ENCODE measurements at regions not wholly inside any gene's neighbourhood (a gene's known extent, or its start where the extent isn't known, plus 50 kb on each side); places are given as distances from the start of the nearest gene placed in this dataset.

DNA sequence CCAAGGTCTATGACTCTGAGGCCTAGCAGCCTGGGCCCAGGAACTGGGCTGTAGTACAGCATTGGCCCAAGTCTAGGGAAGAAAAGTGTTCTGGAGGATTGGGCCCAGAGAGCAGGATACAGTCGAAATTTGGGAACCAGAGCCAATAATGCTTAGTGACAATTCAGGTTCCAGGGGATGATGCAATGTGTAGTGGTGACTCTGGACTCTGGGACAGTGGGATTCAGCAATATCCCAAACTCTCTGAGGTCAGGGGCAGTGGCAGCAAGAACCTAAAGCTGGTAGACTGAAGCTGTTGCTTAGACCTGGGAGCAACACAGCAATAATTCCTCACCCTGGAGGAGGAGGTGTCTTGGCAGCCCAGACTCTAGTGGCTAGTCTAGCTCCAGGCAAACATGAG lies 545.5 kb upstream of the ARGLU1 start:
- H3K4me3 ChIP-seq, result no peak overlapping the region
- no peak overlapping the region for H3K27ac ChIP-seq
- no peak for ATAC-seq

DNA sequence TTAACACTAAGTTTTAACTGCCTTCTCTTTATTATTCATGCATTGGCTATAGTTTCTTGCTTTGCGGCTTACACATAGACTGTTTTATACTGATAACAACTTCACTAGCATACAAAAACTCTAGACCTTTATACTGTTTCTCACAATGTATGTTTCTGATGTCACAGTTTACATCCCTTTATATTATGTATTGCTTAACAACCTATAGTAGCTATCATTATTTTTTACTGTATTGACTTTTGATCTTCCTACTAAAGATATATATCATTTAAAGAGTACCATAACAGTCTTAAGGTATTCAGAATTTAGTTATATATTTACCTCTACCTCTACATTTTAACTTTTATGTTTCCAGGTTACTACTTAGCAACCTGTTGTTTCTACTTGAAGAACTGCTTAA lies 543.3 kb upstream of the ARGLU1 start:
- DNase-seq (no peak), ATAC-seq (no peak)
- Histone ChIP-seq H3K27ac (no peak overlapping the region), H3K27me3 (ENCODE audit: low read depth) (no peaks in the 10 kb centered on the region), H3K4me1 (no peaks in the 10 kb centered on the region), H3K4me3 (no peak overlapping the region), H3K36me3 (no peaks in the 10 kb centered on the region), H3K9me3 (peaks cover 4% of the 10 kb centered on the region)
- intact Hi-C loops (cut with DNase I), result no loop called here
- TF ChIP-seq, protein P1, sequence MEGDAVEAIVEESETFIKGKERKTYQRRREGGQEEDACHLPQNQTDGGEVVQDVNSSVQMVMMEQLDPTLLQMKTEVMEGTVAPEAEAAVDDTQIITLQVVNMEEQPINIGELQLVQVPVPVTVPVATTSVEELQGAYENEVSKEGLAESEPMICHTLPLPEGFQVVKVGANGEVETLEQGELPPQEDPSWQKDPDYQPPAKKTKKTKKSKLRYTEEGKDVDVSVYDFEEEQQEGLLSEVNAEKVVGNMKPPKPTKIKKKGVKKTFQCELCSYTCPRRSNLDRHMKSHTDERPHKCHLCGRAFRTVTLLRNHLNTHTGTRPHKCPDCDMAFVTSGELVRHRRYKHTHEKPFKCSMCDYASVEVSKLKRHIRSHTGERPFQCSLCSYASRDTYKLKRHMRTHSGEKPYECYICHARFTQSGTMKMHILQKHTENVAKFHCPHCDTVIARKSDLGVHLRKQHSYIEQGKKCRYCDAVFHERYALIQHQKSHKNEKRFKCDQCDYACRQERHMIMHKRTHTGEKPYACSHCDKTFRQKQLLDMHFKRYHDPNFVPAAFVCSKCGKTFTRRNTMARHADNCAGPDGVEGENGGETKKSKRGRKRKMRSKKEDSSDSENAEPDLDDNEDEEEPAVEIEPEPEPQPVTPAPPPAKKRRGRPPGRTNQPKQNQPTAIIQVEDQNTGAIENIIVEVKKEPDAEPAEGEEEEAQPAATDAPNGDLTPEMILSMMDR (IDR thresholded peaks at IDR 0.05), result no peak

More for the DNA sequence above, 545.5 kb upstream of the ARGLU1 start:
- Histone ChIP-seq H3K9me3 (peaks cover 4% of the 10 kb centered on the region), H3K4me1 (no peaks in the 10 kb centered on the region), H3K36me3 (no peaks in the 10 kb centered on the region), H3K27me3 (ENCODE audit: low read depth) (no peaks in the 10 kb centered on the region)
- intact Hi-C loops (cut with DNase I), result no loop called here
- TF ChIP-seq, protein P1 (IDR thresholded peaks at IDR 0.05), result no peak
- DNase-seq, result no peak

DNA sequence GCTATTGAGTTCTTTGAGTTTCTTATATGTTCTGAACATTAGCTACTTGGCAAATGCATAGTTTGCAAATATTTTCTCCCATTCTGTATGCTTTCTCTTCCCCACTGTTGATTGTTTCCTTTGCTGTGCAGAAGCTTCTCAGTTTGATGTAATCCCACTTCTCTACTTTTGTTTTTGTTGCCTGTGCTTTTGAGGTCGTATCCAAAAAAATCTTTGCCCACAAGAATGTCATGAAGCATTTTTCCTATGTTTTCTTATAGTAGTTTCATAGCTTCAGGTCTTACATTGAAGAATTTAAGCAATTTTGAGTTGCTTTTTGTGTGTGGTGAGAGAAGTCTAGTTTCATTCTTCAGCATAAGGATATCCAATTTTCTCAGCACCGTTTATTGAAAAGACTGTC lies 536.7 kb upstream of the ARGLU1 start:
- ATAC-seq (no peak), DNase-seq (no peak)
- H3K9me3 ChIP-seq, result peaks cover 4% of the 10 kb centered on the region
- H3K4me1 ChIP-seq, result no peaks in the 10 kb centered on the region
- H3K27ac ChIP-seq, result no peak overlapping the region
- TF ChIP-seq, protein P1 (IDR thresholded peaks at IDR 0.05), result no peak
- no peaks in the 10 kb centered on the region for H3K36me3 ChIP-seq
- H3K4me3 ChIP-seq, result no peak overlapping the region
- no peaks in the 10 kb centered on the region for H3K27me3 ChIP-seq (ENCODE audit: low read depth)
- intact Hi-C loops (cut with DNase I), result no loop called here

DNA sequence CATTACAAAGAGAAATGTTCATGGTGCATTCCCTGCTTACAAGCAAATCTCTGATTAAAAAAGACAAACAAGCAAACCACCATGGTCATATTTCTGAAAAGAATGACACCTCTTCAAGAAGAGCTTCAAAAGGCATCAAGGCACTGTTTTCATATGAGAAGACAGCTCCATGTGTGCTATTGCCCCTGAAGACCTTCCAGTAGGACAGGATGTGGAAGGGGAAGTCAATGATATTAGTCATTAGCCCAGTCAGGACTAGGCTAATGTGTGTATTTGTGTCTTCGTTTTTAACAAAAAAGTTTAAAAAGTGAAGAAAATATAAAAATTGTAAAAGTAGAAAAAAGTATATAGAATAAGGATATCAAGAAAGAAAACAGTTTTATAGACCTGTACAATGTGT lies 534.7 kb upstream of the ARGLU1 start:
- Histone ChIP-seq H3K27ac (no peak overlapping the region), H3K4me3 (no peak overlapping the region), H3K9me3 (no peaks in the 10 kb centered on the region), H3K27me3 (ENCODE audit: low read depth) (no peaks in the 10 kb centered on the region), H3K36me3 (no peaks in the 10 kb centered on the region), H3K4me1 (no peaks in the 10 kb centered on the region)
- DNase-seq (no peak), ATAC-seq (no peak)
- intact Hi-C loops (cut with DNase I), result no loop called here
- TF ChIP-seq, protein P1 (IDR thresholded peaks at IDR 0.05), result no peak

DNA sequence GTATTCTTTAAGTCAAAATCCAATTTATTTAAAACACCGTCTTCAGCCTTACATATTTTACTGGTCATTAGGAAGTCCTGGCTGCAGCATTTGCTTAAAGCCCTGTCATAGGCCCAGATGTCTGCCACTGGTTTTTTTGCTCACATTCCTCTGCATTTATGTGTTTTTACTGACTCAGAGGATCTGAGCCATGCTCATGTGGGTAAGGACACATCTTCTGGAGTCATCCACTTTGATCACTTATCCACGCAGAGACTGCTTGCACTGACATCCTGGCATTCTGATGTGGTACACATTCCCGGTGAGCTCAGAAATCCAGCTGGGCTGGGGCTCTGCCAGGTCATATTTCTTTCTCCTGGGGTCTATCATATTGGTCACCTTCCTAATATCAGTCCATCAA lies 531.7 kb upstream of the ARGLU1 start:
- H3K27me3 ChIP-seq (ENCODE audit: low read depth), result no peaks in the 10 kb centered on the region
- intact Hi-C loops (cut with DNase I), result no loop called here
- TF ChIP-seq, protein P1 (IDR thresholded peaks at IDR 0.05), result no peak

DNA sequence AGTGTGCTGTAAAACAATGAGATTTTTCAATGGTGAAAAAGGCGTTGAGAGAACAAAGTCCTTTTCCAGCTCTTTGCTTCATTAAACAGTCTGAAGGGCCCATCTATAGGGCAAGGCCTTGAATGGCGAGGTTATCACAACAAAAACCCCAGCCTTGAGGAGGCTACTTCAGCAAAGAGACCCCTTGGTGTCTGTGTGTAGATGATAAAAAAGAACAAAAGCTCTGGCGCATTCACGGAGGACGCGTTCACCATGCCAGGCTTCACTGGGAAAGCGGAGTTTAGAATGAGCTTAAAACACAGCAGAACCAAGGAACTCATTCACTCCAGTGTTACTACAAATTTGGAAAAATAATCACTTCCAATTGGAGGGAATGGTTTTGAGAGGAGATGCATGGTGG lies 530.0 kb upstream of the ARGLU1 start:
- Histone ChIP-seq H3K4me3 (no peak overlapping the region), H3K36me3 (no peaks in the 10 kb centered on the region), H3K4me1 (no peaks in the 10 kb centered on the region), H3K9me3 (no peaks in the 10 kb centered on the region), H3K27me3 (ENCODE audit: low read depth) (no peaks in the 10 kb centered on the region), H3K27ac (no peak overlapping the region)
- TF ChIP-seq, protein P1 (IDR thresholded peaks at IDR 0.05), result no peak
- ATAC-seq (no peak), DNase-seq (no peak)
- intact Hi-C loops (cut with DNase I), result no loop called here

More for the DNA sequence above, 531.7 kb upstream of the ARGLU1 start:
- ATAC-seq (no peak), DNase-seq (no peak)
- Histone ChIP-seq H3K4me1 (no peaks in the 10 kb centered on the region), H3K36me3 (no peaks in the 10 kb centered on the region), H3K27ac (no peak overlapping the region), H3K9me3 (no peaks in the 10 kb centered on the region), H3K4me3 (no peak overlapping the region)

Data from lower lobe of right lung (tissue), 2 donors.